ENCODE measurements at regions not wholly inside any gene's neighbourhood (a gene's known extent, or its start where the extent isn't known, plus 50 kb on each side); places are given as distances from the start of the nearest gene placed in this dataset.

GRCh38 chr6:22696481-22696880 is 127.1 kb downstream of the HDGFL1 start:
- Histone ChIP-seq H3K9ac (ENCODE audit: insufficient read depth, low read depth, low read length) (no peak overlapping the region), H3K4me1 (ENCODE audit: insufficient read depth, low read length) (no peaks in the 10 kb centered on the region), H3K27ac (ENCODE audit: extremely low read length, insufficient read depth, low read length) (no peak overlapping the region), H3K27me3 (ENCODE audit: control insufficient read depth in 1 of 2, insufficient read depth in 2 of 2, low read length in 2 of 2) (no peaks in the 10 kb centered on the region; a peak in 1 of 5 replicates), H2AFZ (ENCODE audit: low read length) (no peak overlapping the region), H3K79me2 (ENCODE audit: insufficient read depth, low read length) (no peaks in the 10 kb centered on the region), H4K20me1 (ENCODE audit: insufficient read depth, low read length) (no peaks in the 10 kb centered on the region), H3K9me3 (ENCODE audit: low read length) (peaks cover 38% of the 10 kb centered on the region; the same call in 1 of the 2 replicates), H3K4me3 (replicated peaks in 1 of 3; ENCODE audit: insufficient read depth in 1 of 3, low read depth in 2 of 3, low read length in 3 of 3) (no peak overlapping the region), H3K4me2 (ENCODE audit: low read depth, low read length) (no peak overlapping the region), H3K36me3 (replicated peaks in 1 of 2; ENCODE audit: control insufficient read depth in 1 of 2, insufficient read depth in 2 of 2, low read length in 2 of 2) (no peaks in the 10 kb centered on the region)
- CTCF ChIA-PET (ENCODE audit: low intra/inter-chr PET ratio, low total read pairs): no interaction called here
- no peak for DNase-seq (ENCODE audit: low spot score)
- intact Hi-C loops (cut with micrococcal nuclease; ENCODE audit: unreplicated experiment) (no loop called here), in situ Hi-C loops (cut with HindIII; ENCODE audit: extremely low pct_ligation_motif_present, low pct_unique_long_range_greater_than_20kb) (no loop called here)
- ATAC-seq: no peak
- TF ChIP-seq ZNF75D (CRISPR knock-in tag; IDR thresholded peaks at IDR 0.05; ENCODE audit: borderline replicate concordance): no peak
- TF ChIP-seq SMYD3 (CRISPR knock-in tag; IDR thresholded peaks at IDR 0.05): no peak
- TF ChIP-seq SIN3B (IDR thresholded peaks at IDR 0.05; ENCODE audit: low read length): no peak
- TF ChIP-seq ARNT2 (CRISPR knock-in tag; IDR thresholded peaks at IDR 0.05; ENCODE audit: low read depth): no peak
- no peak for TF ChIP-seq CENPT (CRISPR knock-in tag; IDR thresholded peaks at IDR 0.05; ENCODE audit: low read depth)
- TF ChIP-seq ZNF841 (CRISPR knock-in tag; IDR thresholded peaks at IDR 0.05; ENCODE audit: borderline replicate concordance): no peak
- no peak for TF ChIP-seq HIC2 (CRISPR knock-in tag; IDR thresholded peaks at IDR 0.05; ENCODE audit: low read depth)
- TF ChIP-seq RFXANK (CRISPR knock-in tag; IDR thresholded peaks at IDR 0.05): no peak
- TF ChIP-seq TSC22D2 (CRISPR knock-in tag; IDR thresholded peaks at IDR 0.05; ENCODE audit: borderline replicate concordance): no peak
- TF ChIP-seq E2F5 (CRISPR knock-in tag; conservative IDR thresholded peaks at IDR 0.05): no peak
- no peak for TF ChIP-seq ZIK1 (CRISPR knock-in tag; IDR thresholded peaks at IDR 0.05; ENCODE audit: borderline replicate concordance, low read depth)
- TF ChIP-seq GTF3A (CRISPR knock-in tag; conservative IDR thresholded peaks at IDR 0.05): no peak
- TF ChIP-seq ZNF619 (CRISPR knock-in tag; IDR thresholded peaks at IDR 0.05): no peak
- TF ChIP-seq POGK (CRISPR knock-in tag; conservative IDR thresholded peaks at IDR 0.05): no peak
- TF ChIP-seq ZNF780A (CRISPR knock-in tag; IDR thresholded peaks at IDR 0.05): no peak
- no peak for TF ChIP-seq TFDP1 (CRISPR knock-in tag; IDR thresholded peaks at IDR 0.05; ENCODE audit: borderline replicate concordance)
- POLR2A ChIA-PET: no interaction called here
- no TSS peak for BruUV-seq (replicated peaks)
- 55% methylated on average over 4 of the region's 4 CpGs for WGBS (ENCODE audit: low lambda C conversion rate)
- no peak for FAIRE-seq

Data from HepG2 (cell line).